BLaER1 (cell line): ENCODE measurements at regions not wholly inside any gene's neighbourhood (a gene's known extent, or its start where the extent isn't known, plus 50 kb on each side); places are given as distances from the start of the nearest gene placed in this dataset.

Experiments
- H3K27ac ChIP-seq: shearing (Covaris generic); formaldehyde crosslinking; 2 replicates; pipeline ENCODE4 v1.8.1; 2022
- H3K27me3 ChIP-seq: shearing (Covaris generic); formaldehyde crosslinking; 2 replicates; pipeline ENCODE4 v1.8.1; 2022
- H3K36me3 ChIP-seq: shearing (Covaris generic); formaldehyde crosslinking; 2 replicates; pipeline ENCODE4 v1.8.1; 2022
- H3K4me1 ChIP-seq: shearing (Covaris generic); formaldehyde crosslinking; 2 replicates; pipeline ENCODE4 v1.8.1; 2022
- H3K4me2 ChIP-seq: shearing (Covaris generic); formaldehyde crosslinking; 2 replicates; pipeline ENCODE4 v1.8.1; 2022
- H3K4me3 ChIP-seq: shearing (Covaris generic); formaldehyde crosslinking; 2 replicates; pipeline ENCODE4 v1.8.1; 2022
- H3K9ac ChIP-seq: shearing (Covaris generic); formaldehyde crosslinking; 2 replicates; pipeline ENCODE4 v1.8.1; 2022
- H3K9me3 ChIP-seq: shearing (Covaris generic); formaldehyde crosslinking; 2 replicates; pipeline ENCODE4 v1.8.1; 2022
- H4K20me1 ChIP-seq: shearing (Covaris generic); formaldehyde crosslinking; 2 replicates; pipeline ENCODE4 v1.8.1; 2022
- Cebpa-rat ChIP-seq: shearing (Covaris generic); IDR thresholded peaks from 2 replicates; pipeline ENCODE4 v1.8.1; 2022

GRCh38 chr9:11758016-11758415 lies 935.2 kb upstream of the TYRP1 start:
- Histone ChIP-seq H3K4me3 (no peak overlapping the region), H4K20me1 (no peaks in the 10 kb centered on the region), H3K4me1 (no peaks in the 10 kb centered on the region), H3K36me3 (no peaks in the 10 kb centered on the region), H3K27me3 (no peaks in the 10 kb centered on the region), H3K9me3 (no peaks in the 10 kb centered on the region), H3K4me2 (no peak overlapping the region), H3K27ac (no peak overlapping the region), H3K9ac (no peak overlapping the region)
- no peak for TF ChIP-seq Cebpa-rat

- H3K4me2 ChIP-seq = no peak overlapping the region
- no peaks in the 10 kb centered on the region for H3K4me1 ChIP-seq
- H3K27ac ChIP-seq = no peak overlapping the region
These were observed 913.2 kb upstream of the TYRP1 start for GRCh38 chr9:11779971-11780370.

GRCh38 chr9:11792870-11793269 lies 900.3 kb upstream of the TYRP1 start:
- Histone ChIP-seq H3K4me3 (no peak overlapping the region), H3K36me3 (no peaks in the 10 kb centered on the region), H3K9ac (no peak overlapping the region), H3K27me3 (no peaks in the 10 kb centered on the region), H3K9me3 (no peaks in the 10 kb centered on the region), H3K4me1 (no peaks in the 10 kb centered on the region), H3K4me2 (no peak overlapping the region), H4K20me1 (no peaks in the 10 kb centered on the region), H3K27ac (no peak overlapping the region)
- no peak for TF ChIP-seq Cebpa-rat

More at GRCh38 chr9:11779971-11780370, 913.2 kb upstream of the TYRP1 start:
- no peak overlapping the region for H3K9ac ChIP-seq
- H3K4me3 ChIP-seq = no peak overlapping the region
- no peaks in the 10 kb centered on the region for H3K9me3 ChIP-seq
- no peaks in the 10 kb centered on the region for H4K20me1 ChIP-seq
- H3K27me3 ChIP-seq = no peaks in the 10 kb centered on the region
- no peak for TF ChIP-seq Cebpa-rat
- no peaks in the 10 kb centered on the region for H3K36me3 ChIP-seq

DNA sequence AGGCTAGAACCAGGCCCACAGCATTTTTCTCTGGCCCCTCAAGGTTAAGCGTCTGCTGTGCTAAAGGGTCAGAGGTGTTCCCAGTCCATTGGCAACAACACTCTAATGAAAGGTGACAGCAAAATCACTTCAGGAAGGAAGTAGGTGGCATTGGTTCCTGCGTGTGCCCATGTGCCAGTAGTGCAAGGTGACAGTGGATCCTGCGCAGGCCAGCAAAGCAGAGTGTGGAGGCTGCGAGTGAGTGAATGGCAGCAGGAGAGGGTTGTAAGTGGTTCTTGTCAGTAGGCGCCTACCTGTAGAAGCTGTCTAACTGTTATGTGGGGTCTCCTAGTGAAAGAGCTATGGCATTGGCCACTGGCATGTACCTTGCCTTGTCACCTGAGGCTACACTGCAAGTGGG lies 898.2 kb upstream of the TYRP1 start:
- Histone ChIP-seq H3K4me2 (no peak overlapping the region), H3K27me3 (no peaks in the 10 kb centered on the region), H3K9me3 (no peaks in the 10 kb centered on the region), H3K4me3 (no peak overlapping the region), H4K20me1 (no peaks in the 10 kb centered on the region), H3K4me1 (no peaks in the 10 kb centered on the region), H3K27ac (no peak overlapping the region), H3K9ac (no peak overlapping the region), H3K36me3 (no peaks in the 10 kb centered on the region)
- TF ChIP-seq Cebpa-rat = no peak

- no peaks in the 10 kb centered on the region for H3K36me3 ChIP-seq
- no peaks in the 10 kb centered on the region for H4K20me1 ChIP-seq
- no peak overlapping the region for H3K4me3 ChIP-seq
- no peaks in the 10 kb centered on the region for H3K27me3 ChIP-seq
- H3K9ac ChIP-seq = no peak overlapping the region
- no peak for TF ChIP-seq Cebpa-rat
- no peaks in the 10 kb centered on the region for H3K4me1 ChIP-seq
- H3K9me3 ChIP-seq = no peaks in the 10 kb centered on the region
- H3K27ac ChIP-seq = no peak overlapping the region
- H3K4me2 ChIP-seq = no peak overlapping the region
These were observed 887.2 kb upstream of the TYRP1 start for GRCh38 chr9:11805969-11806368.

DNA sequence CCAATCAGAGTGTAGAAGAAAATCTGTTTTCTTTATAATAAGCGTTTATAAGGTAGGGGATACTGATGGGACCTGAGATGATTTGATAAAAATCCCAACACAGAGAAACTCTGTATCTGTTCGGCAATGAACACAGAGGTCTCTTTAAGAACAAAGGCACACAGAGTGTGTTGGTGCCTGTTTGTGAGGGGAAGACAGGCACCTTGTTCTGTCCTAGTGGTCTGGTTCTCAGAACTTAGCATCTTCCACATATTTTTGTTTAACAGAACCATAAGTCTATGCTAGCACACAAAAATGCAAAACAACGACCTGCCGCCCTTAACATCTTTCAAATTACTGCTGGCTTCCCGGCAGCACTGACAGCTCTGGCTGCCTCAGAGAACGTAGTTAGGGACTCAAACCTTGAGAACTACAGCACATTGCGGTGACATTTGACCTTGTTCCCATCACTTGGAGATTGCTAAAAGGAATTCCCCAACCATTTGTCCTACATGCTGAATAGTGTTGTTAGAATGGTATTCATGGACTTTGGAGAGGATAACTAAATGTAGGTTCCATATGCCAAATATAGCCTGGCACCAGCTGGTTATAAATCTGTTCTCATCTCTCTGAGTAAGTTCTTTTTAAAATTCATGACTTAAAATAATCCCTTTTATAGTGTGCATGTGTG lies 871.7 kb upstream of the TYRP1 start:
- Histone ChIP-seq H3K9ac (no peak overlapping the region), H3K27ac (no peak overlapping the region), H3K36me3 (no peaks in the 10 kb centered on the region), H3K4me2 (no peak overlapping the region), H3K4me3 (no peak overlapping the region), H3K9me3 (no peaks in the 10 kb centered on the region), H4K20me1 (no peaks in the 10 kb centered on the region), H3K27me3 (no peaks in the 10 kb centered on the region), H3K4me1 (no peaks in the 10 kb centered on the region)
- TF ChIP-seq Cebpa-rat = no peak

DNA sequence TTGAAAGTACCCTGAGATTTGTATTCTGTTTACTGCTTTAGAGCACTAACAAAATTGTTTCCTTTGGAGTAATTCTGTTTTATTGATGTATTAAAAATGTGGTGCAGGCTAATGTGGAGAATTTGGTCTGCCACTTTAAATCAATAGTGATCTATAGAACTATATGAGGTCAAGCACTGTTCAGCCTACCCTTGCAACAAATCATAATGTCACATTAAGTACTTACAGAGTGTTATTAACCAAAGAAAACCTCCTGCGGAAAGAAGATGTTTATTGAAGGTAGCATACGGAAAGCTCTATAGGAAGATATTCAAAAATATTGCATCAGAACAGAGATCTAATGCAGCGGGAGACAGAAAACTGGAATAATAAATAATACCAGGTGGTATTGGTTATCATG lies 865.0 kb upstream of the TYRP1 start:
- no peaks in the 10 kb centered on the region for H3K27me3 ChIP-seq
- H4K20me1 ChIP-seq = no peaks in the 10 kb centered on the region

DNA sequence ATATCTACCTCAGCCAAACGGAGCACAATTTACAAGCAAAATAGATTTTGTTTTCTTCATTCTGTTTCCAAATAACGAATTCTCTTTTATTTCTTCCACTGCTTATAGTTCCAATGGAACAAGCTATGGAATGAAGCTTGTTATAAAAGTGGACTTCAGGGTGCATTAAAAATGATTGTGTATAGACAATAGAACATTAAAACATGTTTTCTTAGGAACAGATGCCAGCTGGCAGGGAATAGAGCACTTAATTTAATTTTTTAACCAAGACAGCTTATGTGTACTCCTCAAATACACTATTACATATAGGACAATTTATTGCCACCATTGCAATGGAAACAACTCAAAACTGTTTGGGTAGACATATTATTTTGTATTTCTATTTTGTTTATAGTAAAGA lies 860.1 kb upstream of the TYRP1 start:
- no peak overlapping the region for H3K4me3 ChIP-seq
- H4K20me1 ChIP-seq = no peaks in the 10 kb centered on the region
- peaks cover 13% of the 10 kb centered on the region for H3K9me3 ChIP-seq
- H3K9ac ChIP-seq = no peak overlapping the region
- no peaks in the 10 kb centered on the region for H3K36me3 ChIP-seq
- H3K27me3 ChIP-seq = no peaks in the 10 kb centered on the region
- TF ChIP-seq Cebpa-rat = no peak
- H3K27ac ChIP-seq = no peak overlapping the region
- no peak overlapping the region for H3K4me2 ChIP-seq
- H3K4me1 ChIP-seq = no peaks in the 10 kb centered on the region

More for the DNA sequence above, 865.0 kb upstream of the TYRP1 start:
- no peaks in the 10 kb centered on the region for H3K9me3 ChIP-seq
- no peaks in the 10 kb centered on the region for H3K4me1 ChIP-seq
- H3K36me3 ChIP-seq = no peaks in the 10 kb centered on the region
- H3K27ac ChIP-seq = no peak overlapping the region
- no peak for TF ChIP-seq Cebpa-rat
- no peak overlapping the region for H3K4me2 ChIP-seq
- H3K4me3 ChIP-seq = no peak overlapping the region
- H3K9ac ChIP-seq = no peak overlapping the region

DNA sequence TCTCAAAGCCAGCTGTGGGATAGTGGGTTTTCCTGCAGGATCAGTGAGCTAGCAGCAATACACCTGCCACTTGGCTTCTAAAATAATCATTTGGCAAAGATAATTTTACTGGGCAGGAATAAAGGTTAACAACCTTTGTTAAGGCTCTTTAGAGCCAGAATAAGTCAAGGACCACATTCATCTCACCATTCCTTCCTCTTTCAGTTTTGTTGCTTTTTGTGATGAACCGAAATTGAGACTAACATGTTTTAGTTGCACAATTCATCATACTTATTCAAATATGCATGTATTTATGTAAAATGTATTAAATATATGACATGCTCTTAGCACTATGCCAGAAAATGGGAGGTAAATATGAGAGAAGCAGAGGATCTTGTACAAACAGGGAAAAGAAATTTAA lies 824.4 kb upstream of the TYRP1 start:
- no peaks in the 10 kb centered on the region for H3K27me3 ChIP-seq
- no peaks in the 10 kb centered on the region for H4K20me1 ChIP-seq
- no peaks in the 10 kb centered on the region for H3K4me1 ChIP-seq
- H3K27ac ChIP-seq = no peak overlapping the region
- H3K9ac ChIP-seq = no peak overlapping the region
- no peak for TF ChIP-seq Cebpa-rat
- H3K4me3 ChIP-seq = no peak overlapping the region
- no peak overlapping the region for H3K4me2 ChIP-seq
- no peaks in the 10 kb centered on the region for H3K36me3 ChIP-seq
- H3K9me3 ChIP-seq = no peaks in the 10 kb centered on the region

- Histone ChIP-seq H3K4me2 (no peak overlapping the region), H4K20me1 (no peaks in the 10 kb centered on the region), H3K27ac (no peak overlapping the region), H3K4me1 (no peaks in the 10 kb centered on the region), H3K9me3 (no peaks in the 10 kb centered on the region), H3K9ac (no peak overlapping the region), H3K27me3 (no peaks in the 10 kb centered on the region), H3K4me3 (no peak overlapping the region), H3K36me3 (no peaks in the 10 kb centered on the region)
- no peak for TF ChIP-seq Cebpa-rat
These were observed 821.3 kb upstream of the TYRP1 start for GRCh38 chr9:11871852-11872251.

DNA sequence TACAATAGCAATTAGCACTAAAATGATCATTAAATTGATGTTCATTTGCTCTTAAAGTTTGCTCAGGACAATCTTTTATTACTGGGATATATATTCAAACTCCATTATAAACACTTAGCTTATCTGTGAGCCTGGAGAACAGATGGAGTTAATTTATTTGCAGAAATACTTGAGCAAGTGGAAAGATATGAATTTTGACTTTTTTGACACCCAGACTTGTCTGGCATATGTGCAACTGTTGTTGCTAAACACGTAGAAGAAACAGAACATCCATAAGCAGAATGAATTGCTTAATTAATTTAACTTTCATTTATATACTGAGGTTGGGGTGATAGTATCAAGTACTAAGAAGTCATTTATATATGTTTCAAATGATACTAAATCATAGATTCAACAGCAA lies 820.7 kb upstream of the TYRP1 start:
- Histone ChIP-seq H3K4me3 (no peak overlapping the region), H4K20me1 (no peaks in the 10 kb centered on the region), H3K4me2 (no peak overlapping the region), H3K9ac (no peak overlapping the region), H3K9me3 (no peaks in the 10 kb centered on the region), H3K36me3 (no peaks in the 10 kb centered on the region), H3K27ac (no peak overlapping the region), H3K27me3 (no peaks in the 10 kb centered on the region), H3K4me1 (no peaks in the 10 kb centered on the region)
- TF ChIP-seq Cebpa-rat = no peak
